ENCODE measurements at regions not wholly inside any gene's neighbourhood (a gene's known extent, or its start where the extent isn't known, plus 50 kb on each side); places are given as distances from the start of the nearest gene placed in this dataset.
"Not testable (repeated sequence)": the region's sequence is repeated elsewhere in the genome, so short reads cannot be mapped to it uniquely, and the experiment has no call there.

- not testable (repeated sequence) for TF ChIP-seq CTCF (IDR thresholded peaks at IDR 0.05; ENCODE audit: insufficient read depth, low read length); GABPA (IDR thresholded peaks at IDR 0.05; ENCODE audit: low read depth); POLR2AphosphoS5 (IDR thresholded peaks at IDR 0.05; ENCODE audit: low read depth)
Measured at GRCh38 chr10:61818251-61818650, 83.2 kb upstream of the ARID5B start.
